HG03175 (cell line): ENCODE measurements at regions not wholly inside any gene's neighbourhood (a gene's known extent, or its start where the extent isn't known, plus 50 kb on each side); places are given as distances from the start of the nearest gene placed in this dataset.
"Not testable (repeated sequence)": the region's sequence is repeated elsewhere in the genome, so short reads cannot be mapped to it uniquely, and the experiment has no call there.

Experiments
- ATAC-seq: cut with Tn5 transposase; IDR thresholded peaks from one replicate; pipeline ENCODE4 v1.9.1; 2021; ENCODE audit warnings: mild to moderate bottlenecking, moderate library complexity; ENCODE audit not compliant: unreplicated experiment

GRCh38 chr15:21357056-21357455 lies 83.2 kb downstream of the POTEB3 start:
- ATAC-seq: not testable (repeated sequence)

GRCh38 chr15:21355944-21356343 lies 84.4 kb downstream of the POTEB3 start:
- ATAC-seq: not testable (repeated sequence)

- not testable (repeated sequence) for ATAC-seq
Measured at GRCh38 chr15:21354597-21354996, 85.7 kb downstream of the POTEB3 start.

- ATAC-seq: not testable (repeated sequence)
Measured at GRCh38 chr15:21352670-21353318, 87.5 kb downstream of the POTEB3 start.

- not testable (repeated sequence) for ATAC-seq
Measured at GRCh38 chr15:21344960-21345359, 95.3 kb downstream of the POTEB3 start.

GRCh38 chr15:21344500-21344899 lies 95.8 kb downstream of the POTEB3 start:
- ATAC-seq: not testable (repeated sequence)

GRCh38 chr15:21337028-21337427 lies 103.3 kb downstream of the POTEB3 start:
- ATAC-seq: not testable (repeated sequence)

- ATAC-seq: not testable (repeated sequence)
Measured at GRCh38 chr15:21324720-21325460, 115.4 kb downstream of the POTEB3 start.

- peak; percentile 77 for ATAC-seq
Measured at GRCh38 chr15:21284353-21284752, 155.9 kb downstream of the POTEB3 start.

GRCh38 chr15:21283210-21283609 lies 157.1 kb downstream of the POTEB3 start:
- peak; percentile 80 for ATAC-seq

- ATAC-seq: not testable (repeated sequence)
Measured at GRCh38 chr15:21280272-21280671, 160.0 kb downstream of the POTEB3 start.

GRCh38 chr15:21272176-21272982 lies 167.9 kb downstream of the POTEB3 start:
- ATAC-seq: peak; percentile 37

GRCh38 chr15:21271566-21271965 lies 168.7 kb downstream of the POTEB3 start:
- no peak for ATAC-seq

- no peak for ATAC-seq
Measured at GRCh38 chr15:21270474-21270873, 169.8 kb downstream of the POTEB3 start.

GRCh38 chr15:21269673-21270072 lies 170.6 kb downstream of the POTEB3 start:
- not testable (repeated sequence) for ATAC-seq

- ATAC-seq: no peak
Measured at GRCh38 chr15:21269121-21269520, 171.2 kb downstream of the POTEB3 start.

- ATAC-seq: no peak
Measured at GRCh38 chr15:21268436-21268940, 171.8 kb downstream of the POTEB3 start.

GRCh38 chr15:21267671-21268395 lies 172.5 kb downstream of the POTEB3 start:
- ATAC-seq: no peak

- no peak for ATAC-seq
Measured at GRCh38 chr15:21267226-21267625, 173.1 kb downstream of the POTEB3 start.

GRCh38 chr15:21265628-21266027 lies 174.7 kb downstream of the POTEB3 start:
- not testable (repeated sequence) for ATAC-seq
